ENCODE measurements at regions not wholly inside any gene's neighbourhood (a gene's known extent, or its start where the extent isn't known, plus 50 kb on each side); places are given as distances from the start of the nearest gene placed in this dataset.
"Not testable (repeated sequence)": the region's sequence is repeated elsewhere in the genome, so short reads cannot be mapped to it uniquely, and the experiment has no call there.

DNA sequence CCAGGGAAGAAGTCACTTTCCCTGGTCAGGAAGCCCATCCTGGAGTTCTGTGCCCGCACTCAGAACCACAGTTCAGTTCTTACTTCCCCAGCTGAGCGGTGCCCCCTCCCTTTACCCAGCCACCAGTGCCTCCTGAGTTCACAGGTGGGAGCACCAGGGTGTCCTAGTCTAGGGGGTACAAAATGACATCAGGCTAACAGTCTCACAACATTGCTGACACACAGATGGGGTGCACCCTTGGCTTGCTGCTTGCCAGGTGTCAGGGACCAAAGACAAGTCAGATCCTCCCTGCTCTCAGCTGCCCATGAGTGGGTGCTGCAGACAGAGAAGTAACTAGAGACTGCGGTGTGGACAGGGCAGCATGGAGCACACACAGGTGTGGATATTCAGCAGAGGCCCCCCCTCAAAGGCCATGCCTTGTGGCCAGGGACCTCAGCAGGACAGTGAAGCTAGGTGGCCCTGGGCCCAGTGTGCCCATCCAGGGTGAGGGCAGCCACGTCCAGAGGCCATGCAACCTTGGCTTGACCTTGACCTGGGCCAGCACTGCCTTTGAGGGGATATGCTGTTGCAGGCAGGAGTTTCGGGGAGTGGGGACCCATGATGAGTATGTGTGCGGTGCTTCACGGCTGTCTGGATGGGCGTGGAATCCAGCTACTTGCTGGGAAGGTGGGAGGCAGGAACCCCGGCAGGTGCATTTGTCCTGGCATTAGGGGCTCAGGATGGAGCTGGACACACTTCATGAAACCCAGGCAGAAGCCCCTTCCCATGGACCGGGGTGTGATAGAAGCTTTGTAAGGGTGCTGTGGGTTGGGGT, 110.4 kb upstream of the FRMD1 start:
- H3K79me1 ChIP-seq (ENCODE audit: low read length) = no peaks in the 10 kb centered on the region
- H4K5ac ChIP-seq (ENCODE audit: low read length) = no peak overlapping the region
- no peak overlapping the region for H3K23ac ChIP-seq (ENCODE audit: low read length)
- no peaks in the 10 kb centered on the region for H3K79me2 ChIP-seq (ENCODE audit: control insufficient read depth, insufficient read depth, low read length)
- H3K27me3 ChIP-seq (ENCODE audit: insufficient read depth, low read length, poor library complexity) = no peaks in the 10 kb centered on the region
- no peak overlapping the region for H2BK120ac ChIP-seq (ENCODE audit: low read depth, low read length)
- H3K56ac ChIP-seq (ENCODE audit: low read length) = no peak overlapping the region
- no peak overlapping the region for H2AK5ac ChIP-seq (ENCODE audit: low read length)
- no peak overlapping the region for H3K9ac ChIP-seq (ENCODE audit: low read length)
- no peaks in the 10 kb centered on the region for H3K4me1 ChIP-seq (ENCODE audit: control insufficient read depth, low read depth, low read length)
- no peak overlapping the region for H2BK5ac ChIP-seq (ENCODE audit: low read length)
- WGBS (ENCODE audit: extremely low coverage, insufficient coverage, low lambda C conversion rate) = no CpG with 5 or more reads among the region's 10 CpGs
- no peak overlapping the region for H3K18ac ChIP-seq (ENCODE audit: low read length)
- DNase-seq = no peak
- H3K4me2 ChIP-seq (ENCODE audit: low read length) = no peak overlapping the region
- H2BK15ac ChIP-seq (replicated peaks; ENCODE audit: low read depth) = no peak overlapping the region
- no peak overlapping the region for H4K8ac ChIP-seq (ENCODE audit: low read depth, low read length)
- no peaks in the 10 kb centered on the region for H3K36me3 ChIP-seq (ENCODE audit: control insufficient read depth, insufficient read depth, low read length)
- no peak overlapping the region for H3K27ac ChIP-seq (ENCODE audit: low read depth, low read length)
- no peak overlapping the region for H3K4ac ChIP-seq (ENCODE audit: low read depth, low read length)
- no peak overlapping the region for H3K4me3 ChIP-seq (ENCODE audit: low read length)

DNA sequence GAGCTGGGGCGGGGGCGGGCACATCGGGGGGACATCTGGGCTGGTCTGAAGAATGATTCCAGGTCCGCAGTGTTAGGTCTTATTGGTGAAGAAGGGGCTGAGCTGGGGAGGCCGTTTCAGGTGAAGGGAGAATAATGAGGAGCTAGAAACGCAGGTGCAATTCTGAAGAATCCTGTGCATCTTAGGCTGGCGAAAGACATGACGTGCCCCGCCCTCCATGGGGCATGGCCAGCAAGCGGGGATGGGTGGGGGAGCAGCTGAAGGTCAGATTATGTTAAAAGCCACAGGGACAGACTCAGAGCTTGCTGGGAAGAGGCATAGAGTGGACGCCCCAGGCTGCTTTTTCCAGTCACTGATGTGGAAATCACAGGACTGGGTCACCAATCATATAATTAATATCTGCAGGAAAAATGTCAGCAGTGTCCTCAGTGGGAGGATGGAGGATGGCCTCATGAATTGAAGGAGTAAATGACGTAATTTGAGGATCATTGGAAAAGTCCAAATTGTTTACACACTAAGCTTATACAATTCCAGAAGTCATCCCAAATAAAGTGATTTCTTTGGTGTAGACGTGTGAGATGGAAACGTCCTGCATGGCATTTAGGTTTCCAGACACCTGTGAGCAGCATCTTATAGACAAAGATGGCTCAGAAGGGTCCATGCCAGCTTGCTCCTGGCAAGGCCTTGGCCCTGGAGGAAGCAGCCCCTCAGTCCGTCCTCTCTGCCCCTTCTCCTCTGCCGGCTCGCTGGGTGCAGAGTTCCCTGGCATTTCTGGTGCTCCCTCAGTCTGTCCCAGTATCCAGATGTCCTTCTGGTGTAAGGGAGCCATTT, 109.6 kb upstream of the FRMD1 start:
- H4K5ac ChIP-seq (ENCODE audit: low read length) = no peak overlapping the region
- H3K4me3 ChIP-seq (ENCODE audit: low read length) = no peak overlapping the region
- no peak overlapping the region for H4K8ac ChIP-seq (ENCODE audit: low read depth, low read length)
- no peak overlapping the region for H2BK15ac ChIP-seq (replicated peaks; ENCODE audit: low read depth)
- no peaks in the 10 kb centered on the region for H3K4me1 ChIP-seq (ENCODE audit: control insufficient read depth, low read depth, low read length)
- no peak overlapping the region for H3K9ac ChIP-seq (ENCODE audit: low read length)
- H3K18ac ChIP-seq (ENCODE audit: low read length) = no peak overlapping the region
- no peak overlapping the region for H2BK120ac ChIP-seq (ENCODE audit: low read depth, low read length)
- H3K27me3 ChIP-seq (ENCODE audit: insufficient read depth, low read length, poor library complexity) = no peaks in the 10 kb centered on the region
- H3K4ac ChIP-seq (ENCODE audit: low read depth, low read length) = no peak overlapping the region
- no CpG with 5 or more reads among the region's 17 CpGs for WGBS (ENCODE audit: extremely low coverage, insufficient coverage, low lambda C conversion rate)
- H3K79me2 ChIP-seq (ENCODE audit: control insufficient read depth, insufficient read depth, low read length) = no peaks in the 10 kb centered on the region
- no peak for DNase-seq
- no peak overlapping the region for H3K56ac ChIP-seq (ENCODE audit: low read length)
- no peak overlapping the region for H3K23ac ChIP-seq (ENCODE audit: low read length)
- H3K36me3 ChIP-seq (ENCODE audit: control insufficient read depth, insufficient read depth, low read length) = no peaks in the 10 kb centered on the region
- H2AK5ac ChIP-seq (ENCODE audit: low read length) = no peak overlapping the region
- no peak overlapping the region for H2BK5ac ChIP-seq (ENCODE audit: low read length)
- H3K4me2 ChIP-seq (ENCODE audit: low read length) = no peak overlapping the region
- H3K79me1 ChIP-seq (ENCODE audit: low read length) = no peaks in the 10 kb centered on the region
- H3K27ac ChIP-seq (ENCODE audit: low read depth, low read length) = no peak overlapping the region

DNA sequence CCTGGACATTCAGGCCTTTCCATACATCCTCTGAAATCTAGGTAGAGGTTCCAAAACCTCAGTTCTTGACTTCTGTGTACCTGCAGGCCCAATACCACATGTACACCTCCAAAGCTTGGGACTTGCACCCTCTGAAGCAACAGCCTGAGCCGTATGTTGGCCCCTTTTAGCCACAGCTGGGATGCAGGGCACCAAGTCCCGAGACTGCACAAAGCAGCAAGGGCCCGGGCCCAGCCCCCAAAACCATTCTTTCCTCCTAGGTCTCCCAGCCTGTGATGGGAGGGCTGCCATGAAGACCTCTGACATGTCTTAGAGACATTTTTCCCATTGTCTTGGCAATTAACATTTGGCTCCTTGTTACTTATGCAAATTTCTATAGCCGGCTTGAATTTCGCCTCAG, 107.4 kb upstream of the FRMD1 start:
- H3K18ac ChIP-seq (ENCODE audit: low read length) = no peak overlapping the region
- H3K79me1 ChIP-seq (ENCODE audit: low read length) = no peaks in the 10 kb centered on the region
- no peak overlapping the region for H4K5ac ChIP-seq (ENCODE audit: low read length)
- WGBS (ENCODE audit: extremely low coverage, insufficient coverage, low lambda C conversion rate) = no CpG with 5 or more reads among the region's 5 CpGs
- H3K56ac ChIP-seq (ENCODE audit: low read length) = no peak overlapping the region
- H3K4me2 ChIP-seq (ENCODE audit: low read length) = no peak overlapping the region
- no peak overlapping the region for H2BK15ac ChIP-seq (replicated peaks; ENCODE audit: low read depth)
- H2AK5ac ChIP-seq (ENCODE audit: low read length) = no peak overlapping the region
- no peak overlapping the region for H3K27ac ChIP-seq (ENCODE audit: low read depth, low read length)
- no peak overlapping the region for H3K4ac ChIP-seq (ENCODE audit: low read depth, low read length)
- no peak overlapping the region for H3K4me3 ChIP-seq (ENCODE audit: low read length)
- H3K4me1 ChIP-seq (ENCODE audit: control insufficient read depth, low read depth, low read length) = no peaks in the 10 kb centered on the region
- no peak overlapping the region for H2BK5ac ChIP-seq (ENCODE audit: low read length)
- no peak overlapping the region for H2BK120ac ChIP-seq (ENCODE audit: low read depth, low read length)
- no peaks in the 10 kb centered on the region for H3K79me2 ChIP-seq (ENCODE audit: control insufficient read depth, insufficient read depth, low read length)
- H3K27me3 ChIP-seq (ENCODE audit: insufficient read depth, low read length, poor library complexity) = no peaks in the 10 kb centered on the region
- no peak overlapping the region for H4K8ac ChIP-seq (ENCODE audit: low read depth, low read length)
- no peaks in the 10 kb centered on the region for H3K36me3 ChIP-seq (ENCODE audit: control insufficient read depth, insufficient read depth, low read length)
- H3K23ac ChIP-seq (ENCODE audit: low read length) = no peak overlapping the region
- no peak overlapping the region for H3K9ac ChIP-seq (ENCODE audit: low read length)
- no peak for DNase-seq

DNA sequence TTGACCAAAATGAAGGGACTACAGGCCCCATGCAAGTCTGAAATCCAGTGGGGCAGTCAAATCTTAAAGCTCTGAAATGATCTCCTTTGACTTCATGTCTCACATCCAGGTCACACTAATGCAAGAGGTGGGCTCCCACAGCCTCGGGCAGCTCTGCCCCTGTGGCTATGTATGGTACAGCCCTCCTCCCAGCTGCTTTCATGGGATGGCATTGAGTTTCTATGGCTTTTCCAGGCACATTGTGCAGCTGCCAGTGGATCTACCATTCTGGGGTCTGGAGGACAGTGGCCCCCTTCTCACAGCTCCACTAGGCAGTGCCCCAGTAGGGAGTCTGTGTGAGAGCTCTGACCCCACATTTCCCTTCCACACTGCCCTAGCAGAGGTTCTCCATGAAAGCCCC, 107.0 kb upstream of the FRMD1 start:
- not testable (repeated sequence) for H3K4me1 ChIP-seq (ENCODE audit: control insufficient read depth, low read depth, low read length); H3K4me3 ChIP-seq (ENCODE audit: low read length); H3K79me1 ChIP-seq (ENCODE audit: low read length); H4K8ac ChIP-seq (ENCODE audit: low read depth, low read length); H3K4me2 ChIP-seq (ENCODE audit: low read length); H2BK5ac ChIP-seq (ENCODE audit: low read length); H2AK5ac ChIP-seq (ENCODE audit: low read length); H4K5ac ChIP-seq (ENCODE audit: low read length); DNase-seq; H3K18ac ChIP-seq (ENCODE audit: low read length); H3K56ac ChIP-seq (ENCODE audit: low read length); H2BK120ac ChIP-seq (ENCODE audit: low read depth, low read length); H3K4ac ChIP-seq (ENCODE audit: low read depth, low read length); H3K36me3 ChIP-seq (ENCODE audit: control insufficient read depth, insufficient read depth, low read length); H3K27ac ChIP-seq (ENCODE audit: low read depth, low read length); H3K23ac ChIP-seq (ENCODE audit: low read length); H3K27me3 ChIP-seq (ENCODE audit: insufficient read depth, low read length, poor library complexity); H3K9ac ChIP-seq (ENCODE audit: low read length); H3K79me2 ChIP-seq (ENCODE audit: control insufficient read depth, insufficient read depth, low read length); H2BK15ac ChIP-seq (replicated peaks; ENCODE audit: low read depth)
- no CpG with 5 or more reads among the region's 1 CpG for WGBS (ENCODE audit: extremely low coverage, insufficient coverage, low lambda C conversion rate)

DNA sequence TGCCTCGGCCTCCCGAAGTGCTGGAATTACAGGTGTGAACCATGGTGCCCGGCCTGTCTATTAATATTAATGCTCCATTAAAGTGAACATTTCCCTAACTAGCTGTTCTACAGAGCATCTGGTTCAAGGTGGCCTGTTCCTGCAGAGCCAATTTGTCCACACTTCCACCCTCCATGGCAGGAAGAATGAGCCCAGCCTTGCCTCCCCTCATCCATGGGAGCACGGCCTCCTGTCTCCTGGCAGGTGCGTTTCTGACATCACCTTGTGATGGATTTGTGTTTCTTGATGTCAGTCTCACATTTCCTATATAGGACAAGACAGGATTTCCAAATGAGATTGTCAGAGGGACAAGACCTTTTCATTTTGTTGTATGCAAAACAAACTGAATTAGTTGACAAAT, 105.7 kb upstream of the FRMD1 start:
- Histone ChIP-seq H2BK15ac (replicated peaks; ENCODE audit: low read depth) (no peak overlapping the region), H3K27ac (ENCODE audit: low read depth, low read length) (no peak overlapping the region), H3K4me1 (ENCODE audit: control insufficient read depth, low read depth, low read length) (no peaks in the 10 kb centered on the region), H3K56ac (ENCODE audit: low read length) (no peak overlapping the region), H3K9ac (ENCODE audit: low read length) (no peak overlapping the region), H3K4ac (ENCODE audit: low read depth, low read length) (no peak overlapping the region), H4K8ac (ENCODE audit: low read depth, low read length) (no peak overlapping the region), H2BK120ac (ENCODE audit: low read depth, low read length) (no peak overlapping the region), H4K5ac (ENCODE audit: low read length) (no peak overlapping the region), H3K36me3 (ENCODE audit: control insufficient read depth, insufficient read depth, low read length) (no peaks in the 10 kb centered on the region), H2AK5ac (ENCODE audit: low read length) (no peak overlapping the region), H3K79me1 (ENCODE audit: low read length) (no peaks in the 10 kb centered on the region), H3K79me2 (ENCODE audit: control insufficient read depth, insufficient read depth, low read length) (no peaks in the 10 kb centered on the region), H3K27me3 (ENCODE audit: insufficient read depth, low read length, poor library complexity) (no peaks in the 10 kb centered on the region), H3K4me2 (ENCODE audit: low read length) (no peak overlapping the region), H3K4me3 (ENCODE audit: low read length) (no peak overlapping the region), H3K18ac (ENCODE audit: low read length) (no peak overlapping the region), H3K23ac (ENCODE audit: low read length) (no peak overlapping the region), H2BK5ac (ENCODE audit: low read length) (no peak overlapping the region)
- WGBS (ENCODE audit: extremely low coverage, insufficient coverage, low lambda C conversion rate) = no CpG with 5 or more reads among the region's 5 CpGs
- no peak for DNase-seq

Measured in mesendoderm (in vitro differentiated cells).